ENCODE measurements at regions not wholly inside any gene's neighbourhood (a gene's known extent, or its start where the extent isn't known, plus 50 kb on each side); places are given as distances from the start of the nearest gene placed in this dataset.

- intact Hi-C loops (cut with micrococcal nuclease) = no loop called here
- no peak overlapping the region for H3K4me3 Mint-ChIP-seq
Observed at GRCh38 chr1:189409774-189410173, 1067.9 kb downstream of the BRINP3 start.

GRCh38 chr1:189424746-189425331 is 1052.8 kb downstream of the BRINP3 start:
- Mint-ChIP-seq H3K9me3 (peaks cover 0 to 10% (median 3%) of the 10 kb centered on the region in 8 donors), H3K27ac (peak overlapping the region in 1 of 7 donors; percentile 75), H3K27me3 (no peaks in the 10 kb centered on the region), H3K4me3 (no peak overlapping the region), H3K36me3 (no peaks in the 10 kb centered on the region), H3K4me1 (no peaks in the 10 kb centered on the region)
- Histone ChIP-seq H3K9me3 (ENCODE audit: control insufficient read depth in 1 of 2, low read length in 2 of 2) (no peaks in the 10 kb centered on the region), H3K27me3 (ENCODE audit: insufficient read depth, low read length) (no peaks in the 10 kb centered on the region), H3K27ac (ENCODE audit: low read depth, low read length) (no peak overlapping the region), H3K4me3 (ENCODE audit: low read length in 2 of 2) (no peak overlapping the region), H3K4me1 (ENCODE audit: insufficient read depth, low read length) (no peaks in the 10 kb centered on the region), H3K36me3 (ENCODE audit: insufficient read depth, low read length) (no peaks in the 10 kb centered on the region)
- ChIA-PET POLR2A (ENCODE audit: partially characterized antibody) (no interaction called here), CTCF (ENCODE audit: partially characterized antibody) (no interaction called here)
- no peak for DNase-seq
- intact Hi-C loops (cut with micrococcal nuclease) = no loop called here

More at GRCh38 chr1:189409774-189410173, 1067.9 kb downstream of the BRINP3 start:
- Histone ChIP-seq H3K27ac (ENCODE audit: low read depth, low read length) (no peak overlapping the region), H3K27me3 (ENCODE audit: insufficient read depth, low read length) (no peaks in the 10 kb centered on the region), H3K9me3 (ENCODE audit: control insufficient read depth in 1 of 2, low read length in 2 of 2) (peaks cover 0 to 4% of the 10 kb centered on the region in 2 donors), H3K4me3 (ENCODE audit: low read length in 2 of 2) (no peak overlapping the region), H3K4me1 (ENCODE audit: insufficient read depth, low read length) (no peaks in the 10 kb centered on the region), H3K36me3 (ENCODE audit: insufficient read depth, low read length) (no peaks in the 10 kb centered on the region)
- no peaks in the 10 kb centered on the region for H3K4me1 Mint-ChIP-seq
- DNase-seq = no peak
- no peaks in the 10 kb centered on the region for H3K36me3 Mint-ChIP-seq
- peaks cover 5 to 28% (median 12%) of the 10 kb centered on the region in 8 donors for H3K9me3 Mint-ChIP-seq
- ChIA-PET CTCF (ENCODE audit: partially characterized antibody) (no interaction called here), POLR2A (ENCODE audit: partially characterized antibody) (no interaction called here)
- no peaks in the 10 kb centered on the region for H3K27me3 Mint-ChIP-seq
- no peak overlapping the region for H3K27ac Mint-ChIP-seq

GRCh38 chr1:189429610-189430009 is 1048.1 kb downstream of the BRINP3 start:
- no peak for DNase-seq
- Mint-ChIP-seq H3K36me3 (no peaks in the 10 kb centered on the region), H3K4me3 (no peak overlapping the region), H3K4me1 (no peaks in the 10 kb centered on the region), H3K27ac (no peak overlapping the region), H3K27me3 (no peaks in the 10 kb centered on the region), H3K9me3 (peaks cover 0 to 13% (median 4%) of the 10 kb centered on the region in 8 donors)
- ChIA-PET CTCF (ENCODE audit: partially characterized antibody) (no interaction called here), POLR2A (ENCODE audit: partially characterized antibody) (no interaction called here)
- no peaks in the 10 kb centered on the region for H3K27me3 ChIP-seq (ENCODE audit: insufficient read depth, low read length)
- H3K9me3 ChIP-seq (ENCODE audit: control insufficient read depth in 1 of 2, low read length in 2 of 2) = no peaks in the 10 kb centered on the region
- intact Hi-C loops (cut with micrococcal nuclease) = no loop called here
- no peak overlapping the region for H3K4me3 ChIP-seq (ENCODE audit: low read length in 2 of 2)
- H3K4me1 ChIP-seq (ENCODE audit: insufficient read depth, low read length) = no peaks in the 10 kb centered on the region
- H3K36me3 ChIP-seq (ENCODE audit: insufficient read depth, low read length) = no peaks in the 10 kb centered on the region
- H3K27ac ChIP-seq (ENCODE audit: low read depth, low read length) = no peak overlapping the region

- intact Hi-C loops (cut with micrococcal nuclease) = no loop called here
- H3K4me1 Mint-ChIP-seq = no peaks in the 10 kb centered on the region
- no peak overlapping the region for H3K27ac Mint-ChIP-seq
- H3K4me3 Mint-ChIP-seq = no peak overlapping the region
- H3K4me1 ChIP-seq (ENCODE audit: insufficient read depth, low read length) = no peaks in the 10 kb centered on the region
- no peaks in the 10 kb centered on the region for H3K27me3 Mint-ChIP-seq
- no peaks in the 10 kb centered on the region for H3K36me3 Mint-ChIP-seq
- no peak overlapping the region for H3K27ac ChIP-seq (ENCODE audit: low read depth, low read length)
- no peaks in the 10 kb centered on the region for H3K27me3 ChIP-seq (ENCODE audit: insufficient read depth, low read length)
- H3K9me3 ChIP-seq (ENCODE audit: control insufficient read depth in 1 of 2, low read length in 2 of 2) = no peaks in the 10 kb centered on the region
- DNase-seq = no peak
- ChIA-PET CTCF (ENCODE audit: partially characterized antibody) (no interaction called here), POLR2A (ENCODE audit: partially characterized antibody) (no interaction called here)
- H3K9me3 Mint-ChIP-seq = peaks cover 0 to 17% (median 5%) of the 10 kb centered on the region in 8 donors
- no peak overlapping the region for H3K4me3 ChIP-seq (ENCODE audit: low read length in 2 of 2)
- no peaks in the 10 kb centered on the region for H3K36me3 ChIP-seq (ENCODE audit: insufficient read depth, low read length)
Observed at GRCh38 chr1:189431447-189431846, 1046.2 kb downstream of the BRINP3 start.

GRCh38 chr1:189432753-189433152 is 1044.9 kb downstream of the BRINP3 start:
- ChIA-PET CTCF (ENCODE audit: partially characterized antibody) (no interaction called here), POLR2A (ENCODE audit: partially characterized antibody) (no interaction called here)
- Histone ChIP-seq H3K27me3 (ENCODE audit: insufficient read depth, low read length) (no peaks in the 10 kb centered on the region), H3K36me3 (ENCODE audit: insufficient read depth, low read length) (no peaks in the 10 kb centered on the region), H3K27ac (ENCODE audit: low read depth, low read length) (no peak overlapping the region), H3K4me1 (ENCODE audit: insufficient read depth, low read length) (no peaks in the 10 kb centered on the region), H3K4me3 (ENCODE audit: low read length in 2 of 2) (no peak overlapping the region), H3K9me3 (ENCODE audit: control insufficient read depth in 1 of 2, low read length in 2 of 2) (no peaks in the 10 kb centered on the region)
- peak overlapping the region in 1 of 8 donors; percentile 23 for H3K4me3 Mint-ChIP-seq
- no peaks in the 10 kb centered on the region for H3K36me3 Mint-ChIP-seq
- H3K27ac Mint-ChIP-seq = no peak overlapping the region
- DNase-seq = no peak
- intact Hi-C loops (cut with micrococcal nuclease) = no loop called here
- peaks cover 0 to 17% (median 5%) of the 10 kb centered on the region in 8 donors for H3K9me3 Mint-ChIP-seq
- no peaks in the 10 kb centered on the region for H3K27me3 Mint-ChIP-seq
- H3K4me1 Mint-ChIP-seq = no peaks in the 10 kb centered on the region

GRCh38 chr1:189434461-189434860 is 1043.2 kb downstream of the BRINP3 start:
- Histone ChIP-seq H3K27ac (ENCODE audit: low read depth, low read length) (no peak overlapping the region), H3K36me3 (ENCODE audit: insufficient read depth, low read length) (no peaks in the 10 kb centered on the region), H3K4me1 (ENCODE audit: insufficient read depth, low read length) (no peaks in the 10 kb centered on the region), H3K4me3 (ENCODE audit: low read length in 2 of 2) (no peak overlapping the region), H3K9me3 (ENCODE audit: control insufficient read depth in 1 of 2, low read length in 2 of 2) (no peaks in the 10 kb centered on the region), H3K27me3 (ENCODE audit: insufficient read depth, low read length) (no peaks in the 10 kb centered on the region)
- H3K36me3 Mint-ChIP-seq = no peaks in the 10 kb centered on the region
- H3K27ac Mint-ChIP-seq = no peak overlapping the region
- POLR2A ChIA-PET (ENCODE audit: partially characterized antibody) = no interaction called here
- CTCF ChIA-PET (ENCODE audit: partially characterized antibody) = no interaction called here
- intact Hi-C loops (cut with micrococcal nuclease) = no loop called here
- H3K4me3 Mint-ChIP-seq = no peak overlapping the region
- H3K9me3 Mint-ChIP-seq = peaks cover 0 to 14% (median 3%) of the 10 kb centered on the region in 8 donors
- H3K4me1 Mint-ChIP-seq = no peaks in the 10 kb centered on the region
- H3K27me3 Mint-ChIP-seq = no peaks in the 10 kb centered on the region
- DNase-seq = no peak

- intact Hi-C loops (cut with micrococcal nuclease) = no loop called here
- DNase-seq = no peak
- Mint-ChIP-seq H3K27me3 (no peaks in the 10 kb centered on the region), H3K9me3 (peaks cover 0 to 9% (median 0%) of the 10 kb centered on the region in 8 donors), H3K36me3 (no peaks in the 10 kb centered on the region), H3K27ac (no peak overlapping the region), H3K4me3 (no peak overlapping the region), H3K4me1 (no peaks in the 10 kb centered on the region)
- H3K27ac ChIP-seq (ENCODE audit: low read depth, low read length) = no peak overlapping the region
- H3K4me3 ChIP-seq (ENCODE audit: low read length in 2 of 2) = no peak overlapping the region
- H3K36me3 ChIP-seq (ENCODE audit: insufficient read depth, low read length) = no peaks in the 10 kb centered on the region
- POLR2A ChIA-PET (ENCODE audit: partially characterized antibody) = no interaction called here
- no peaks in the 10 kb centered on the region for H3K4me1 ChIP-seq (ENCODE audit: insufficient read depth, low read length)
- H3K27me3 ChIP-seq (ENCODE audit: insufficient read depth, low read length) = no peaks in the 10 kb centered on the region
- H3K9me3 ChIP-seq (ENCODE audit: control insufficient read depth in 1 of 2, low read length in 2 of 2) = no peaks in the 10 kb centered on the region
- CTCF ChIA-PET (ENCODE audit: partially characterized antibody) = no interaction called here
Observed at GRCh38 chr1:189435398-189435797, 1042.3 kb downstream of the BRINP3 start.

- Mint-ChIP-seq H3K9me3 (peaks cover 0 to 8% (median 3%) of the 10 kb centered on the region in 8 donors), H3K36me3 (no peaks in the 10 kb centered on the region), H3K27ac (no peak overlapping the region), H3K4me1 (no peaks in the 10 kb centered on the region), H3K27me3 (no peaks in the 10 kb centered on the region), H3K4me3 (no peak overlapping the region)
- ChIA-PET POLR2A (ENCODE audit: partially characterized antibody) (no interaction called here), CTCF (ENCODE audit: partially characterized antibody) (no interaction called here)
- intact Hi-C loops (cut with micrococcal nuclease) = no loop called here
- Histone ChIP-seq H3K27ac (ENCODE audit: low read depth, low read length) (no peak overlapping the region), H3K27me3 (ENCODE audit: insufficient read depth, low read length) (no peaks in the 10 kb centered on the region), H3K36me3 (ENCODE audit: insufficient read depth, low read length) (no peaks in the 10 kb centered on the region), H3K4me3 (ENCODE audit: low read length in 2 of 2) (peak overlapping the region in 1 of 2 donors; percentile 15), H3K4me1 (ENCODE audit: insufficient read depth, low read length) (no peaks in the 10 kb centered on the region), H3K9me3 (ENCODE audit: control insufficient read depth in 1 of 2, low read length in 2 of 2) (no peaks in the 10 kb centered on the region)
- DNase-seq = no peak
Observed at GRCh38 chr1:189438808-189439207, 1038.9 kb downstream of the BRINP3 start.
